ENCODE measurements at regions not wholly inside any gene's neighbourhood (a gene's known extent, or its start where the extent isn't known, plus 50 kb on each side); places are given as distances from the start of the nearest gene placed in this dataset.
A peak's percentile ranks its signal among the peaks of the same experiment; 100 is the strongest.

GRCh38 chrX:131704136-131704695 is 160.3 kb downstream of the OR13H1 start:
- peak; percentile 84 for DNase-seq

GRCh38 chrX:131709553-131709952 is 165.7 kb downstream of the OR13H1 start:
- no peak for DNase-seq

GRCh38 chrX:131711478-131711867 is 167.6 kb downstream of the OR13H1 start:
- DNase-seq, result no peak

- DNase-seq, result no peak
Observed at GRCh38 chrX:131723646-131724045, 179.8 kb downstream of the OR13H1 start.

GRCh38 chrX:131724292-131724691 is 180.4 kb downstream of the OR13H1 start:
- DNase-seq, result no peak

GRCh38 chrX:131725001-131725654 is 181.3 kb downstream of the OR13H1 start:
- no peak for DNase-seq

GRCh38 chrX:131727778-131728177 is 183.9 kb downstream of the OR13H1 start:
- no peak for DNase-seq

GRCh38 chrX:131728295-131729145 is 184.6 kb downstream of the OR13H1 start:
- DNase-seq, result peak; percentile 71

GRCh38 chrX:131729295-131729694 is 185.4 kb downstream of the OR13H1 start:
- peak; percentile 82 for DNase-seq

- DNase-seq, result peak; percentile 56
Observed at GRCh38 chrX:131734621-131735020, 190.7 kb downstream of the OR13H1 start.

- no peak for DNase-seq
Observed at GRCh38 chrX:131735127-131735526, 191.3 kb downstream of the OR13H1 start.

GRCh38 chrX:131739823-131740222 is 195.9 kb downstream of the OR13H1 start:
- no peak for DNase-seq

GRCh38 chrX:131741103-131741581 is 197.3 kb downstream of the OR13H1 start:
- peak; percentile 77 for DNase-seq

GRCh38 chrX:131745942-131746489 is 202.1 kb downstream of the OR13H1 start:
- DNase-seq, result no peak

GRCh38 chrX:131746491-131746968 is 202.7 kb downstream of the OR13H1 start:
- peak; percentile 85 for DNase-seq

GRCh38 chrX:131747173-131747572 is 203.3 kb downstream of the OR13H1 start:
- DNase-seq, result peak; percentile 73

GRCh38 chrX:131752493-131753198 is 208.8 kb downstream of the OR13H1 start:
- DNase-seq, result peak; percentile 68

- peak; percentile 51 for DNase-seq
Observed at GRCh38 chrX:131762802-131763234, 218.9 kb downstream of the OR13H1 start.

GRCh38 chrX:131763674-131764073 is 219.8 kb downstream of the OR13H1 start:
- DNase-seq, result peak; percentile 70

- no peak for DNase-seq
Observed at GRCh38 chrX:131764216-131764615, 220.3 kb downstream of the OR13H1 start.

- DNase-seq, result peak; percentile 63
Observed at GRCh38 chrX:131778269-131779218, 234.7 kb downstream of the OR13H1 start.
